HG02973 (cell line): ENCODE measurements at regions not wholly inside any gene's neighbourhood (a gene's known extent, or its start where the extent isn't known, plus 50 kb on each side); places are given as distances from the start of the nearest gene placed in this dataset.

Experiments used
- ATAC-seq: cut with Tn5 transposase; IDR thresholded peaks from one replicate; pipeline ENCODE4 v1.9.1; 2021; ENCODE audit warnings: moderate library complexity; ENCODE audit not compliant: unreplicated experiment

DNA sequence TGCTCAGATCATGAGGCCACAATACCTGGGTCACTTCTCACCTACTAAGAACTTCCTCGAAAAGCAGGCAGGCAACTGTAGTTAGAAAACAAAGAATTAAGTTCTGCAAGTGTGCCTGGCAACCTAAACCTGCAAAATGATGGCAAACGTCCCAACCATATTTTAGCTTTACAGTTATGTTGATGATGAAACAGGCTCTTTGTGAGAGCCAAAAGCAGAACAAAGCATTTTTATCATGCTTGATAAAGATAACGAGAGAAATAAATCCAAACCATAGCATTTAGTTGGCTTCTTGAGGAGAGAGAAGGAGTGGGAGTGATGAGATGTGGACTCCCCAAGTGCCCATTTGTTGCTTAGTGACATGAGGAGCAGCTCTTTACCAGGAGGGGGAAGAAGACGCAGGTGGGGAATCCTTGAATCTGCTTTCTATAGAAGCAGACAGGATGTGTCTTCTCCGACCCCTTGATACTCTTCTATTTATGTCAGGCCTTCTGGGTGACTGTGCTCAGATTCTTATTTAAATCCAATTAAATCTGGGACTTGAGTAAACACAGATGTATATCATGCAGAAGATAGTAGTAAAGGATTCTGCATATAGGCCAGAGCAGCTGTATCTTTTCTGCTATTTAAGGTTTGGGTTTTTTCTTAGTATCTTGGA is 221.2 kb downstream of the TMEM167A start:
- ATAC-seq: no peak

DNA sequence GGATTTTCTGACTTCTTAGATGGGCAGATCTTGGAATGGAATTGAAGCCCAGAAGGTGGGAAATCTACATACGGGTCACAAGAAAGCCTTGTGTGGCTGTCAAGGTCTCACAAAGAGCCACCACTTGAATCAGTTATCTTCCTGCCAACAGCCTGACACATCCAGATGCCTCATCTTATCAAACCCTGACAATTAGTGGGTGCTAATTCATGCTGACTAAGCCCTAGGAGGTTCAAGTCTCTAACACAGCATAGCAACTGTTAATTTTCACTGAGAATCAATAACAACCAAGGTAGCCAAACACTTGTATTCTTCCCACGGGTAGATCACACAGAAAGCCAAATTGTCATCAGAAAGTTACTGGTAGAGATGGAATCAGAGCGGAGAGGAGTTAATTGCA is 222.2 kb downstream of the TMEM167A start:
- ATAC-seq: no peak

DNA sequence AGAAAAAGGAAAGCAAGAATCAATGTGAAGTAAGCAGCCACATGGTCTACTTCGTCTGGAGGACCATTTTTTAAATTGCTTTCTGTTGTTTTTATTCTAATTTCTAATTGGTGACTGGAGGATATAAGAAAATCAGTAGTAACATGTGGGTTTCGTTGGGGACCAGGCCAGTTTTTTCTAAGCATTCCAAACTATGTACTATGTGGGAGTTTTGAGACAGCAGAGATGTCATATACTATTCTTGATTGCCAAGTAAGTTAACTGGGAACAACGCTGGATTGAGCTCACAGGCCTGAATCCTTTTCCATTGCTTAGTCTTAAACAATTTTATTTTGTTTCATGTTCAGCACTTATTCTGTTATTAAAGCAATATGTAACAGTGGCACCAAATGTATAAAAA is 225.7 kb downstream of the TMEM167A start:
- ATAC-seq: no peak

DNA sequence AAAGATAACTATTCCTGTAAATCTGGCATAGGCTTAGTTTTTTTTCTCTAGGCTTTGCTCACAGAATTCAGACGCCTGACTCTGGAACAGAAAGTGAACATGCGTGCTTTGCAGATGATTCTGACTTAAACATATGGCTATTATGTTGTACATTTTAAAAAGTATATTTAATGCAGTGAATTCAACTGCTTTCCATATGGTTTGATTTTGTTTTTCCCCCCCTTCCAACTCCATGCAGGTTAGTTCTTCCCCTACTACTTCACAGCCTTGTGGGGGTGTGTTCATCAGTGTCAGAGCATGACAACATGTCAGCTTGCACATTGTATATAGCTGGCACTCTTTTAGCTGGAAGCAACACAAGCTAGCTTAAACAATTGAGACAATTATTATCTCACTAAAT is 226.8 kb downstream of the TMEM167A start:
- no peak for ATAC-seq

DNA sequence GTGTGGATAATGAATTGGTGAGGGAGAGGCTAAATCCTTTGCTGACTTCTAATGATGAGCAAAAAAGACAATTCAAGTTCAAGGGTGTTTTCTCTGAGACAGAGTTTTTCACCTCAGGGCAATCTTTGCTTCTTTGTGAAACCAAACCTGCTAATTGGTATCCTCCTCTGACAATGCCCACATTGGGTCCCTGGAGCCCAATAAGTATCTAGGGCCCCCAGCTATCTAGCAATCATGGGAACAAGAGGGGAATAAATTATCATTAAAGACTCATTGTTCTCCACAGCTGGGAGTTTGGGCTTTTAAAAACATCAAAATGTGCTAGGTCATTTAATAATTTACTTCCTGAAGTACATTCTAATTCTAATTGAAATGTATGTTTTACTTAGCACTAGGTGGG is 227.3 kb downstream of the TMEM167A start:
- no peak for ATAC-seq

DNA sequence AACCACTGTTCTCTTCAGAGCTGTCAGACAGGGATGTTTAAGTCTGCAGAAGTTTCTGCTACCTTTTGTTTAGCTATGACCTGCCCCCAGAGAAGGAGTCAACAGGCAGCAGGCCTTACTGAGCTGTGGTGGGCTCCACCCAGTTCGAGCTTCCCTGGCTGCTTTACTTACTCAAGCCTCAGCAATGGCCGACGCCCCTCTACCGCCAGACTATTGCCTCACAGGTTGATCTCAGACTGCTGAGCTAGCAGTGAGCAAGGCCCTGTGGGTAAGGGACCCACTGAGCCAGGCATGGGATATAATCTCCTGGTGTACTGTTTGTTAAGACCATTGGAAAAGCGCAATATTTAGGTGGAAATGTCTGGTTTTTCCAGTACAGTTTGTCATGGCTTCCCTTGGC is 229.6 kb downstream of the TMEM167A start:
- no peak for ATAC-seq

DNA sequence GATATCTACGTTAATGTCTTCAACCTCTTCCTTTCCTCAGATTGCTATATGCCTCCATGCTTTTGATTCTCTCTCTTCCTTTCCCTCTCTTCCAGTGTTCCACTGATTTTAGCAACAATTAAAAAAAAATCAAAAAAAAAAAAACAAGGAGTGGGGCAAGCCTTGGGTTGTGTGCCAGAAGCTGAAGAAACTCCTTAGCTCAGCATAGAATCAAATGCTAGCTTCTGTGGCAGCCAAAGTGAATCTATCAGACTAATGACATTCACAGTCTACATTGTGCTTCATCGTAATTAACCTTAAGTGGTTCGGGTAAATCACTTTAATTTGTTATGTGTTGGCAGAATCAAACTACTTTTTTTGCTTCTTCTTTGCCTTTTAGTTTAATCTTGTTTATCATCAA is 237.3 kb downstream of the TMEM167A start:
- ATAC-seq: no peak

DNA sequence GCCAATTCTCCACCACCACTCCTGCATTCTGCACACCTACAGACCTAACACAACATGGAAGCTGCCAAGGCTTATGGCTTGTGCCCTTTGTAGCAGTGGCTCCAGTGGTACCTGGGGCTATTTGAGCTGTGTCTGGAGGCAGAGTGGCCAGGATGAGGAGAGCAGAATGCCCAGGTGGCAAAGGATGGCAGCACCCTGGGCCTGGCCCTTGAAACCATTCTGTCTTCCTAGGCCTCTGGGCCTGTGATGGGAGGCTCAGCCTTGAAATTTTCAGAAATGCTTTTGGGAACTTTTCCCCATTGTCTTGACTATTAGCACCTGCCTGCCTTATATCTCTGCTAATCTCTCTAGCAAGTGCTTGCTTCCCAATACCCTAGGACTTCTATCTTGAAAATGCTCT is 241.7 kb downstream of the TMEM167A start:
- ATAC-seq: no peak

DNA sequence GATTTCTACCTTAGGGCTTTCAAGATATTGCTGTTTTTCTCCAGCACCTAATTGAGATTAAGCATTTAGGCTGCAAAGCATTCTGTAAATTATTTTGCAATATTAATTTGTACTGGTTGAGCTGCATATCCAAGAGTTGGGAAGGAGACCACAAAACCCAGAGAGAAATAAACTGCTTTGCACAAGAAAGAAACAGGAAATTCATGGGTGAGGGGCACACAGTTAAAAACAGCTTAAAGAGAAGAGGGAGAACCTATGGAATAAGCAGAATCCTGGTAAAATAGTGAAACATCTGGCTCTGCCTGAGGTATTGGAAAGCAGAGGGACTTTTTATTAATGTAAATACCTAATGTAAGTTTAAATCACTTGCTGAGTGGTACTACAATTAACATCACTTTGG is 243.0 kb downstream of the TMEM167A start:
- no peak for ATAC-seq

DNA sequence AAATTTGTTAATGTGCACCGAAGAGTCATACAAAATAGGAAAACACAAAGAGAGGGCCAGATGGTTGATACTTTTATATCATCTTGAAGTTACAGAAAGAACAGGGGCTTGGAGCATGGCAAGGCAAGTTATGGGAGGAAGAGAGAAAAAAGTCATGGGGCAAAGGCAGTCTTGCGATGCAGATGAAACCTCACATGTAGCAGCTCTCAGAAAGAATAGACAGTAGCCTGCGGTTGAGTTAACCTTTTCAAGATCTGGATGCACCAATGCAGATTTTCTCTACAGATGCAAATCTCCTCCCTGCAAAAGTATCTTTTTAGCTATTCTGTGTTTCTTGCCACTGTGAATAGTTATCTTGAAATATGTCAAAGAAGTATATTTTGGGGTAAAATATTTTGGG is 243.9 kb downstream of the TMEM167A start:
- ATAC-seq: no peak

DNA sequence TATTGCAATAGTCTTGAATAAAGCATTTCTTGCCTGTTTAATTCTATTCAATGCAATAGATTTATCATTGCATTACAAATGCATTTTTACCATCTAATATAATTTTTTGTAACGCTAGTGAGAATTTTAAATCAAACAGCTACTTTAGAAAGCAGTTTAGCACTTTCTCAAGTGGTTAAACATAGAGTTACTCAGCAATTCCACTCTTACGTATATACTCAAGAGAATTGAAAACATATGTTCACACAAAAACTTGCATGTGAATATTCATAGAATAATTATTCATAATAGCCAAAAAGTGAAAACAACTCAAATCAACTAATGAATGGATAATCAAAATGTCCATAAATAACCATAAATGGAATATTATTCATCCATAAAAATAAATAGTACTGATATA is 244.7 kb downstream of the TMEM167A start:
- no peak for ATAC-seq

DNA sequence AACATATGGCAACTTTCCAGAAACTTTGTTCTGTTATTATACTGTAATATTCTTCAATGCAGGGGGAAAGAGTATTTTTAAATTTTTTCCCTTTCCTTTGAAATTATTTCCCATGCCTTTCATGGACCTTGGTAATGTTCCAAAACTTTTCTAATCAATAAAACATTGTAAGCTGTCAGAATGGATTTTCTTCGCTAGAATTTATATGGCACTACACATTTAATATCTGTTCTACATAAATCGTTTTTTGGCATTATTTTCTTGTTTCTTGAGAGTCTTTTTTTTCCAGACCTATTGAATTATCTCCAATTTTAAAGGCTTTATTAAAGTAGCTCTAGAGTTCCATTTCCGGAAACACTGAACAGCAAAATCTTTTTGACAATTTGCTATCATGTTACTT is 249.0 kb downstream of the TMEM167A start:
- no peak for ATAC-seq

DNA sequence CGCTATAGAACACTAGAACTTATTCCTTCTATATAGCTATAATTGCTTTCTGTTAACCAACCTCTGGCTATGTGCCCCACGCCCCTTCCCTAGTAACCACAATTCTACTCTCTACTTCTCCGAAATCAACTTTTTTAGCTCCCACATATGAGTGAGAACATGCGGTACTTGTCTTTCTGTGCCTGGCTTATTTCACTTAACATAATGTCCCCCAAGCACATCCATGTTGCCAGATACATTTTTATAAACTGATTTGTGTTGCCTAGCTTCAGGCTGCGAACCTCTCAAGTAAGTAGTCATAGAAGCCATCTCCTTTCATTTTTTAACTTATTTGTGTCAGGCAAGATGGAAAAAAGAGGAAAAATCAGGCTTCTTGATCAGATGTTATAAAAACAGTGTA is 249.5 kb downstream of the TMEM167A start:
- no peak for ATAC-seq

DNA sequence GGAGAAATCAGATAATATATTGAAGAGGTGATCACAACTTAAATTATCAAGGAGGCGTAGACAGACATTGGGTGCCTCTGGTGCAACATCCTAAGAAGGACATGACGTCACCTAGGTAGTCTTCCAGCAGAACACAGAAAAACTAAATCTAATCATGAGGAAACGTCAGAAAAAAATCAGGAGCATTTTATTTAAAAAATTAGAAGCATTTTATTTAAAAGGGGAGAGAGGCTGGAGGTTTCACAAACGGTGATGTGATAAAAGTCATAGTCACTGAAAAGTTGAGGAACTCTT is 254.6 kb downstream of the TMEM167A start:
- no peak for ATAC-seq

DNA sequence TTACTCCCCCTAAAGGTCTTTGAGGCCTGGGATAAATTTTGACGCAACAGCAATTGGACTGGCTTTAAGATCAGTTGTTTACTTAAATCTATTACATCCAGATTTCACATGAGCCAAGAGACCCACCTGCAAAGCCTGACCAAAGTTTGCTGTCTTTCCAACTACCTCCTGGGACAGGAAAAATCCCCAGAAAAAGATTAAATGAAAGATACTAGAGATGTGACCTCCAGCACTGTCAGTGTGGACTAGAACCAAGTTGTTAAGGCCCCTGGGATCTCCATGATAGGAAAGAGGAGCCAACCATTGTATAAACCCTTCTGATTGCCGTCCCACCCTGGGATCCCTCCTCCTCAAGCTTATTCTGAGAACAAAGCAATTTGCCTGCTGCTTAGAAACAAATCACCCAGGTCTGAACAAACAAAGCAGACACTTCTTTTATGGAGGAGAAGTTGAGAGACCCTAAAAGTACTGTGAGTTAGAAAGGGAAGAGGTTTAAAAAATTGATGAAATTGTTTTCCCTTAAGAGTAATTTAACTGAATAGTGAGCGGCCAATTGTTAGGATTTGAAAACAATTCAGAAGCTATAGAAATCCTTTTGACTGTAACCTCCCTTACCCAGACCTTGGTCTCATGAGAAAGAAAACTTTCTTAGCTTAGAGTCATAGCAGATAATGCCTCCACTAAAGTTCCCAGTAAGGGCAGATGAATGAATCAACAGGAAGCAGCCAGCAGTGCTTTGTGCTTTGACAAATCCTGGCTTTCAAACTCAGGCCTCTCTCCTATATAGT is 255.2 kb downstream of the TMEM167A start:
- ATAC-seq: no peak

DNA sequence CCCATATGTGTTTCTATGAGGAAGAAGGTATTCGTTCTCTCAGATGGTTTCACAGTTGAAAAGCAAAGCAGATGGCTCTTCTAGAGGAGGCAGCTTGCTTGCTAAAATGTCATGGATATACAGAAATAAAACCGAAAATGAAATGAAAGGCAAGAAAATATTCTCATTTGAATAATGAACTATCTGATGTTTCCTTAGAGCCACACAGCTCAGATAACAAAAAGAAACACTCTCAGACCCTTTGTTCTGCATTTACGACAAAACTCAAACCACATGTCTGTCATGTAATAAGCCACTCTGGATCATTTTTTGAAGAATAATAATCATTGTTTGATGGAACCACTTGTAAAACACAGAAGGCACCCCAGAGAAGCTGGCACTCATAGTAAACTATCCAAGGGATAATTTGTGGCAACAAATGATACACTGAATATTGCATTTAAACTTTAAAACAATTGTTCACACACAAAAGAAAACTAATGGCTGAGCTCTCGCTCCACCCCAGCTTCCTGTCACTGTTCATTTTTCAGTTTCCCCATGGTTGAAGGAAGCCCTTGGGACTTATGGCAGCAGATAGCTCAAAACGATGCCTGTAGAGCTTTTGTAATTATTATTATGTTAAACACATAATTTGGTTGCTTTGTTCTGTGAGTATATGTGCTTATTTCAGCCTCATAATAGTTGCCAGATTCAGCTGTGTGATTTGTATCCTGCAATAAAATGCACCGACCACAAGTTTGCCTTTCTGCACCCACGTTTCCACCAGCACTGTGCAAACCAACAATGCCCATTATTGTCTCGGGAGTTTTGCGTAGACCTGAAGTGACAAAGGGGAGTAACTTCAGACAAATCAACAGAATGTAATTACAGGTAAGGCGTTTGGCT is 256.0 kb downstream of the TMEM167A start:
- ATAC-seq: peak; percentile 86

DNA sequence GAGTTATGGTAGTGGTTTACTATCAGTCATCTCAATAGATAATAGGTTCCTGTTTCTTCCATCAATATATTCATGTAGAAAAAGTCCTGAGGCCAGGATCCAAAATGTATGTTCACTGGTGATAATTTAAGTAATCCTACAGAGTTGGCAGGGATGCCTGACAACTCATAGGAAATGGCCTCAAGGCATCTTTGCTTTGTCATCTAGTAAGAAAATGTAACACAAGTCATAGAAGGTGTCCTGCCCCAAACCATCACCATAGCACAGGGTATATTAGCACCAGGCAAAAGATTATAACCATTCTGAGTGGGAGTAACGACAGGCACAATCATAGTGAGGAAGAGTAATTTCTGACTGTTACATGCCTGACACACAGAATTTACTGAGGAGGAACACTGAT is 257.0 kb downstream of the TMEM167A start:
- no peak for ATAC-seq

DNA sequence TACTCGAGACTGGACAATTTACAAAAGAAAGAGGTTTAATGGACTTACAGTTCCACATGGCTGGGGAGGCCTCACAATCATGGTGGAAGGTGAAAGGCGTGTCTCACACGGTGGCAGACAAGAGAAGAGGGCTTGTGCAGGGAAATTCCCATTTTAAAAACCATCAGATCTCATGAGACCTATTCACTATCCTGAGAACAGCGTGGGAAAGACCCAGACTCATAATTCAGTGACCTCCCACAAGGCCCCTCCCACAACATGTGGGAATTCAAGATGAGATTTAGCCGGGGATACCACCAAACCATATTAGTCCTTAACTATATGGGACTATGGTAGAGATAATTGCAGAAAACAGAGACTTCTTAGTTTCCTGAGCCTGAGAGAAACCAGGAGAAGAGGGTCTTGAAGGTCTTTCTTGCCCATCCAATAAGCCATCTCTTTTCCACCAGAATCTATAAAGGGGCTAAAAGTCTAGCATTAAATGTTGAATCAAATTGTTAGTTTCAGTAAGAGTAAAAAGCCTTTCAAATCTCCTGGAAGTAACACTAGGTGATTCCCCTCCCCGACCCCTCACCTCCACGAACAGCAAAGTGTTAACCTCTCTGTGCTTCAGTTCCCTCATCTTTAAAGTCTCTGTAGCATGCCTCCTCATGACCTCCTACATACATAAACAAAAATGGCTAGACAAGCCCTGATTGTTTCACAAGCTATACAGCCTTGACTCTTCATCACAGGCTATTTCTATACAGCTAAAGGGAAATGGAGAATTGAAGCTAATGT is 259.1 kb downstream of the TMEM167A start:
- no peak for ATAC-seq

DNA sequence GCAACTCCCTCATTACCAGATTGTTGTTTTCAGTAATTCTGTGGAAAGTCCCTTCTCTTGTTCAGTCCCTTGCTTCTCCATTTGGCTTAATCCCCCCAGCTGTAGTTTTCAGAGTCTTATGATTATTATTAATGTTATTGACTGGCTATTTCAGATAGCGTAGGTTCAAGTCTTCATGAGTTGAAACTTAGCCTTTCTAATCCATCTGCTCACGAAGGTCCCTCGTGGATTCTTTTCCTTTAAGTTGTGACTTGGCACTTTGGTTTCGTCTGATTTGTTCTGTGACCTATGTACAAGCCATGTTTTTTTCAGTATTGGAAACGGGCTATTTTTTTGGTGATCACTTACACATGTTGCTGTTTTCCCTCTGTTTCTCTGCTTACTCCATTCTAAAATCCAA is 260.3 kb downstream of the TMEM167A start:
- no peak for ATAC-seq

DNA sequence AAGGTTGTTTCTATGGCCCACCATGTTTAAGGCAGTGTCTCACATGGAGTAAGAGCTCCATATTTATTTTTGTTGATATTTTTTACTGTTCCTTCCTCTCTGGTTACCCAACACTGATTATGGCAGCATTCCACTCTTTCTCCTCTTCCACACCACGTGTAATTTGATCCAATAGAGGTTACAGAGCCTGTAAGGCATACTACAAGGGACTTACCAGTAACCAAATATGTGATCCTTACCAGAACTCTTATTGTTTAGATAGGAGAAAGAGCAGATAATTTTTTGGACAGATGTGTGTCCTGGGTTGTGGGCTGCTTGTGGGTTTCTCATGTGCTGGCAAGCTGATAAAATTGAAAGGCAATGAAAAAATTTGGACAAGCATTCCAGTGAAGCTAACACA is 261.3 kb downstream of the TMEM167A start:
- no peak for ATAC-seq

DNA sequence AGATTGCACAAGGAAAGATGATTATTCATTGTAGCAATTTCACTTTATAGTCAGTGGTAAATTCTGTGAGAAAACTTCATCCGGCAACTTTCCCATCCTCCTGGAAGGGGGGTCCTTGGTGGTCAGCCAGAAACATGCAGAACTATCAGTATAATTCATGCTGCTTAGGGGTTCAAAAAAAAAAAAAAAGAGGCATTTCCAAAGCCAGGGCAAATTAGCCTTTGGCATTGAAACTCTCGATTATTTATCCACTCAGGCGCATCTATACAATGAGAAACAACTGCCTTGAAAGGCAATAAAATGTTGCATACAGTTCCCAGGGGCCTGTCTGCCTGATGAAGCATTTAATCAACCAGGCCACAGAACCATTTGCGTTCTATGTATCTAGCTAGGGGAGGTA is 263.3 kb downstream of the TMEM167A start:
- ATAC-seq: no peak
